ENCODE measurements at regions not wholly inside any gene's neighbourhood (a gene's known extent, or its start where the extent isn't known, plus 50 kb on each side); places are given as distances from the start of the nearest gene placed in this dataset.

DNA sequence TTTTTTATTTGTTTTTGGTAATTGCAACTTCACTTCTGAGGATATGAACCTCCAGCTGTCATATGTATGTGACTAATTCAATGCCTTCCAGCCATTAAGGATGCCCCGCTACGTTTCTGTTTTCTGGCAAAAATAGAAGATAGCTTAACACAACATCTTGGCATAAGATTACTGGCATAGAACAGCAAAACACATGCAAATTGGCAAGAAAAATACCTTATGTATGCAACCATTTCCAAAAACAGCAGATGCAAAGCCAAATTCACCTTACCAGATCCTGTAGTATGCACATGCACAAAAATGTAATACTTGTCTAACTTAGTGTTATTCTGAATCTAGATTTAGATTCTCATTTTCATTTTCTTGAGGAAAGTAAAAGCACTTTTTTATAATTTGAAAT, 461.1 kb upstream of the CYLC2 start:
- ATAC-seq (no peak), DNase-seq (no peak)
- Mint-ChIP-seq H3K27me3 (no peaks in the 10 kb centered on the region), H3K4me3 (no peak overlapping the region), H3K4me1 (ENCODE audit: low read depth) (no peaks in the 10 kb centered on the region), H3K27ac (no peak overlapping the region), H3K9me3 (peaks cover 2% of the 10 kb centered on the region), H3K36me3 (ENCODE audit: low read depth) (no peaks in the 10 kb centered on the region)
- POLR2A ChIA-PET: no interaction called here
- CTCF ChIA-PET: no interaction called here
- intact Hi-C loops (cut with micrococcal nuclease): no loop called here
- TF ChIP-seq, protein P1, sequence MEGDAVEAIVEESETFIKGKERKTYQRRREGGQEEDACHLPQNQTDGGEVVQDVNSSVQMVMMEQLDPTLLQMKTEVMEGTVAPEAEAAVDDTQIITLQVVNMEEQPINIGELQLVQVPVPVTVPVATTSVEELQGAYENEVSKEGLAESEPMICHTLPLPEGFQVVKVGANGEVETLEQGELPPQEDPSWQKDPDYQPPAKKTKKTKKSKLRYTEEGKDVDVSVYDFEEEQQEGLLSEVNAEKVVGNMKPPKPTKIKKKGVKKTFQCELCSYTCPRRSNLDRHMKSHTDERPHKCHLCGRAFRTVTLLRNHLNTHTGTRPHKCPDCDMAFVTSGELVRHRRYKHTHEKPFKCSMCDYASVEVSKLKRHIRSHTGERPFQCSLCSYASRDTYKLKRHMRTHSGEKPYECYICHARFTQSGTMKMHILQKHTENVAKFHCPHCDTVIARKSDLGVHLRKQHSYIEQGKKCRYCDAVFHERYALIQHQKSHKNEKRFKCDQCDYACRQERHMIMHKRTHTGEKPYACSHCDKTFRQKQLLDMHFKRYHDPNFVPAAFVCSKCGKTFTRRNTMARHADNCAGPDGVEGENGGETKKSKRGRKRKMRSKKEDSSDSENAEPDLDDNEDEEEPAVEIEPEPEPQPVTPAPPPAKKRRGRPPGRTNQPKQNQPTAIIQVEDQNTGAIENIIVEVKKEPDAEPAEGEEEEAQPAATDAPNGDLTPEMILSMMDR (IDR thresholded peaks at IDR 0.05): no peak

DNA sequence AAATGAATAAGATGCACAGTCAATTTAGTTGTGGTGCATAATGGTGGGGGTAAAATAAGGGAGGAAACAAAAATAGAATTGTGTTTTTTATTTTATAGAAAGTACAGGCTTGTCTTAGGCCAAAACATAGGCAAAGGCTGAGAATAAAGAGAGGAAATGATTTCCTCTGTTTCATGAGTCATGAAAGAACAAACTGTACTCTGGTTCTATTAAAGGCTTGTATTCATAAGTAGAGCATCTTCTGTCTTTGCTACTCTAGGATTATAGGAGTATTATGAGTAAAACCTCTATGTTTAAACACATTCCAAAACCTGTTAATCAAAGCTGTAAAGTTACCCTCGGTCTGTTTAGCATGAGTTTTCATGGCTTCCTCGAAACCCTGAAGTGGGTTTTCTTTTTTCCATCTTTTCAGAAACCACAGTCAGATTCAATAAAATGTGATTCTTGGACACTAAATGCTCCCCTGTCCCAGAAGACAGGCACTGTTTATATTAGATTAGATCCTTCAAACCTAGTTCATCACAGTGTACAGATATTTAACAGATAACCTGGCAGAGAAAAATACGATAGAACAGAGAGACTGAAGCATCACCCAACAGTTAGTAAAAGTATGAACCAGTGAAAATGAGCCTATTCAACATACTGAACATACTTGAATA, 473.9 kb upstream of the CYLC2 start:
- Mint-ChIP-seq H3K27me3 (no peaks in the 10 kb centered on the region), H3K27ac (no peak overlapping the region), H3K4me1 (ENCODE audit: low read depth) (no peaks in the 10 kb centered on the region), H3K4me3 (no peak overlapping the region), H3K36me3 (ENCODE audit: low read depth) (no peaks in the 10 kb centered on the region), H3K9me3 (peaks cover 16% of the 10 kb centered on the region)
- ATAC-seq (no peak), DNase-seq (no peak)
- ChIA-PET POLR2A (no interaction called here), CTCF (no interaction called here)
- TF ChIP-seq, protein P1 (IDR thresholded peaks at IDR 0.05): no peak
- intact Hi-C loops (cut with micrococcal nuclease): no loop called here

DNA sequence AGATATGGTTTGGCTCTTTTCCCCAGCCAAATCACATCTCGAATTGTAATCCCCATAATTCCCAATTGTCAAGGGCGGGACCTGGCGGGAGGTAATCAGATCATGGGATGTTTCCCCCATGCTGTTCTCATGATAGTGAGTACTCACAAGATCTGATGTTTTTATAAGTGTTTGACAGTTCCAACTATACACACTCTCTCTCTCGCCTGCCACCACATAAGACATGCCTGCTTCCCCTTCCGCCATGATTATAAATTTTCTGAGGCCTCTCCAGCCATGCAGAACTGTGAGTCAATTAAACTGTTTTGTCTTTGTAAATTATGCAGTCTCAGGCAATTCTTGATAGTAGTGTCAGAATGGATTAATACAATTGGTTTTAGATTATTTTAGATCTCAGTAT, 475.7 kb upstream of the CYLC2 start:
- ChIA-PET CTCF (no interaction called here), POLR2A (no interaction called here)
- H3K4me3 Mint-ChIP-seq: no peak overlapping the region
- peaks cover 13% of the 10 kb centered on the region for H3K9me3 Mint-ChIP-seq
- intact Hi-C loops (cut with micrococcal nuclease): no loop called here
- no peak for ATAC-seq
- no peak for DNase-seq
- no peaks in the 10 kb centered on the region for H3K36me3 Mint-ChIP-seq (ENCODE audit: low read depth)
- H3K4me1 Mint-ChIP-seq (ENCODE audit: low read depth): no peaks in the 10 kb centered on the region
- TF ChIP-seq, protein P1 (IDR thresholded peaks at IDR 0.05): no peak
- H3K27ac Mint-ChIP-seq: no peak overlapping the region
- no peaks in the 10 kb centered on the region for H3K27me3 Mint-ChIP-seq

DNA sequence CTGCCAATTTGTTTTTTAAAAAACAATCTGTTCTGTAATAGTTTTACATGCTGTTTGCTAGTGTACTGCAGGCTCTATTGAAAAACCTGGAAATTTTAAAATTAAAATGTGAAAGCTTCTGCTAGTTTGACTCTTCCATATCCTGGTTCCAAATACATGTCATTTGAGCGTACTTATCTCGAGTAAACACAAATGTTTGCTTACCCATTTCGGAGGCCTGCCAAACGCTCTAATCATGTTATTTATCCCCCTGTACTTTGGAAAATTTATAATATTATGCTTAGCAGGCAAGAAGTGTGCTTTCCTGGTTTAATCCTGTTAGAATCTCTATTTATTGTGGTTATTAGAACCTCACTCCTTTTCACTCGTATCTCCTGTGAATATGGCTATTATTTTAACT, 476.8 kb upstream of the CYLC2 start:
- no peaks in the 10 kb centered on the region for H3K36me3 Mint-ChIP-seq (ENCODE audit: low read depth)
- no peak for ATAC-seq
- POLR2A ChIA-PET: no interaction called here

DNA sequence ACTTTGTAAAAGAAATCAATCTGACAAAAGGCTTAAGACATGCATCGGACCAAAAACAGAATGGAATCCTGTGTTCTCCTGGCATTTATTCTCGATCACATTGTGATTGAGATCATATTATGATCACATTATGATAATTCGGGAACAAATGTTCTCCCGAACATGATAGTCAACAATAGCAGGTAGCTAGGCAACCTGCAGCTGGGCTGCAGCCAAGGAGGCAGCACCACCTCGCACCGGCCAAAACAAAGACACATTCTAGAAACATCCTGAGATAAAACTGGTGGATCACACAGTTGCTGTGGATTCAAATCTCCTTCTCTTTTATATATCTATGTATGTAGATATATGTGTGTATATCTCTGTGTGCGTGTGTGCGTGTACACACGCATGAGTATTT, 480.6 kb upstream of the CYLC2 start:
- ChIA-PET CTCF (no interaction called here), POLR2A (no interaction called here)
- Mint-ChIP-seq H3K4me3 (no peak overlapping the region), H3K27ac (no peak overlapping the region), H3K4me1 (ENCODE audit: low read depth) (no peaks in the 10 kb centered on the region), H3K9me3 (peaks cover 7% of the 10 kb centered on the region), H3K27me3 (no peaks in the 10 kb centered on the region), H3K36me3 (ENCODE audit: low read depth) (no peaks in the 10 kb centered on the region)
- intact Hi-C loops (cut with micrococcal nuclease): no loop called here
- DNase-seq (no peak), ATAC-seq (no peak)
- TF ChIP-seq, protein P1 (IDR thresholded peaks at IDR 0.05): no peak

More for the DNA sequence above, 476.8 kb upstream of the CYLC2 start:
- no peaks in the 10 kb centered on the region for H3K27me3 Mint-ChIP-seq
- H3K9me3 Mint-ChIP-seq: peaks cover 15% of the 10 kb centered on the region
- DNase-seq: no peak
- TF ChIP-seq, protein P1 (IDR thresholded peaks at IDR 0.05): no peak
- H3K4me3 Mint-ChIP-seq: no peak overlapping the region
- H3K27ac Mint-ChIP-seq: no peak overlapping the region
- intact Hi-C loops (cut with micrococcal nuclease): no loop called here
- CTCF ChIA-PET: no interaction called here
- no peaks in the 10 kb centered on the region for H3K4me1 Mint-ChIP-seq (ENCODE audit: low read depth)

Data from activated CD8-positive, alpha-beta T cell treated with anti-CD3 and anti-CD28 coated beads for 36 hours (primary cell).